Muscle of arm (tissue), 1 donor: ENCODE measurements at regions not wholly inside any gene's neighbourhood (a gene's known extent, or its start where the extent isn't known, plus 50 kb on each side); places are given as distances from the start of the nearest gene placed in this dataset.
"Not testable (repeated sequence)": the region's sequence is repeated elsewhere in the genome, so short reads cannot be mapped to it uniquely, and the experiment has no call there.

Source experiments
- DNase-seq: peaks from one replicate; pipeline ENCODE4 v3.0.0-alpha.2; 2013

- DNase-seq = no peak
These were observed 107.4 kb upstream of the BARHL2 start for GRCh38 chr1:90824551-90824950.

- no peak for DNase-seq
These were observed 106.6 kb upstream of the BARHL2 start for GRCh38 chr1:90823686-90824085.

GRCh38 chr1:90821788-90822359 lies 104.8 kb upstream of the BARHL2 start:
- no peak for DNase-seq

GRCh38 chr1:90821152-90821787 lies 104.2 kb upstream of the BARHL2 start:
- no peak for DNase-seq

- DNase-seq = no peak
These were observed 103.6 kb upstream of the BARHL2 start for GRCh38 chr1:90820745-90821144.

- no peak for DNase-seq
These were observed 100.3 kb upstream of the BARHL2 start for GRCh38 chr1:90817399-90817798.

GRCh38 chr1:90812237-90812636 lies 95.1 kb upstream of the BARHL2 start:
- DNase-seq = not testable (repeated sequence)

- not testable (repeated sequence) for DNase-seq
These were observed 94.4 kb upstream of the BARHL2 start for GRCh38 chr1:90811444-90811950.

- no peak for DNase-seq
These were observed 93.6 kb upstream of the BARHL2 start for GRCh38 chr1:90810681-90811080.

- DNase-seq = no peak
These were observed 92.9 kb upstream of the BARHL2 start for GRCh38 chr1:90809996-90810395.

- no peak for DNase-seq
These were observed 92.0 kb upstream of the BARHL2 start for GRCh38 chr1:90809093-90809492.

- no peak for DNase-seq
These were observed 90.2 kb upstream of the BARHL2 start for GRCh38 chr1:90807329-90807728.

GRCh38 chr1:90802622-90803021 lies 85.5 kb upstream of the BARHL2 start:
- no peak for DNase-seq

GRCh38 chr1:90800012-90800717 lies 83.1 kb upstream of the BARHL2 start:
- DNase-seq = no peak

- no peak for DNase-seq
These were observed 82.2 kb upstream of the BARHL2 start for GRCh38 chr1:90799326-90799725.

- no peak for DNase-seq
These were observed 81.8 kb upstream of the BARHL2 start for GRCh38 chr1:90798883-90799282.

GRCh38 chr1:90798344-90798743 lies 81.2 kb upstream of the BARHL2 start:
- DNase-seq = no peak

GRCh38 chr1:90795431-90795830 lies 78.3 kb upstream of the BARHL2 start:
- DNase-seq = no peak

- DNase-seq = no peak
These were observed 69.6 kb upstream of the BARHL2 start for GRCh38 chr1:90786709-90787108.

- DNase-seq = no peak
These were observed 67.2 kb upstream of the BARHL2 start for GRCh38 chr1:90784186-90784847.

GRCh38 chr1:90783181-90783580 lies 66.1 kb upstream of the BARHL2 start:
- no peak for DNase-seq

GRCh38 chr1:90782046-90782445 lies 64.9 kb upstream of the BARHL2 start:
- no peak for DNase-seq

- DNase-seq = no peak
These were observed 64.4 kb upstream of the BARHL2 start for GRCh38 chr1:90781534-90781933.
